Hepatocyte (in vitro differentiated cells): ENCODE measurements at regions not wholly inside any gene's neighbourhood (a gene's known extent, or its start where the extent isn't known, plus 50 kb on each side); places are given as distances from the start of the nearest gene placed in this dataset.

Experiments used
- DNase-seq: peaks from one replicate; pipeline ENCODE4 v3.0.0-alpha.2; 2016; ENCODE audit warnings: low spot score
- H2AFZ ChIP-seq: fragments of 200-600 bp; sonication (generic); 2 replicates; pipeline ENCODE4 v1.6.0; 2016; ENCODE audit warnings: antibody characterized with exemption, mild to moderate bottlenecking
- H3K27ac ChIP-seq: fragments of 200-600 bp; sonication (generic); 2 replicates; pipeline ENCODE4 v1.5.1; 2016; ENCODE audit warnings: mild to moderate bottlenecking
- H3K27me3 ChIP-seq: fragments of 200-600 bp; sonication (generic); 2 replicates; pipeline ENCODE4 v1.6.1; 2016
- H3K36me3 ChIP-seq: fragments of 200-600 bp; sonication (generic); replicated peaks from 2 replicates; pipeline ENCODE4 v1.5.1; 2016; ENCODE audit warnings: low read depth; ENCODE audit not compliant: insufficient read depth
- H3K4me1 ChIP-seq: fragments of 200-600 bp; sonication (generic); 2 replicates; pipeline ENCODE4 v1.5.1; 2016; ENCODE audit warnings: mild to moderate bottlenecking, moderate library complexity; ENCODE audit not compliant: insufficient read depth
- H3K4me2 ChIP-seq: fragments of 200-600 bp; sonication (generic); 2 replicates; pipeline ENCODE4 v1.6.0; 2016
- H3K4me3 ChIP-seq: fragments of 200-600 bp; sonication (generic); 2 replicates; pipeline ENCODE4 v1.5.1; 2016; ENCODE audit warnings: mild to moderate bottlenecking
- H3K79me2 ChIP-seq: fragments of 200-600 bp; sonication (generic); 2 replicates; pipeline ENCODE4 v1.6.0; 2017; ENCODE audit warnings: mild to moderate bottlenecking
- H3K9me2 ChIP-seq: fragments of 200-600 bp; sonication (generic); replicated peaks from 2 replicates; pipeline ENCODE4 v1.6.0; 2017; ENCODE audit warnings: mild to moderate bottlenecking; ENCODE audit not compliant: insufficient read depth
- H3K9me3 ChIP-seq: fragments of 200-600 bp; sonication (generic); 2 replicates; pipeline ENCODE4 v1.5.1; 2016; ENCODE audit warnings: low read depth, mild to moderate bottlenecking
- H4K20me1 ChIP-seq: fragments of 200-600 bp; sonication (generic); 2 replicates; pipeline ENCODE4 v1.6.0; 2016; ENCODE audit warnings: mild to moderate bottlenecking; ENCODE audit not compliant: insufficient read depth, poor library complexity, severe bottlenecking
- CTCF ChIP-seq: fragments of 200-600 bp; sonication (generic); IDR thresholded peaks from 2 replicates; pipeline ENCODE4 v1.5.1; 2016; ENCODE audit warnings: antibody characterized with exemption, mild to moderate bottlenecking; ENCODE audit not compliant: poor library complexity
- EZH2 ChIP-seq: fragments of 200-600 bp; sonication (generic); IDR thresholded peaks from 2 replicates; pipeline ENCODE4 v1.6.1; 2016; ENCODE audit warnings: antibody characterized with exemption, mild to moderate bottlenecking, borderline replicate concordance
- EZH2phosphoT487 ChIP-seq: fragments of 200-600 bp; sonication (generic); IDR thresholded peaks from one replicate; pipeline ENCODE4 v1.6.1; 2018; ENCODE audit warnings: antibody characterized with exemption, mild to moderate bottlenecking, low read depth, moderate library complexity; ENCODE audit not compliant: unreplicated experiment, severe bottlenecking
- WGBS: methylation state at CpG from one replicate; pipeline ENCODE4 v1.1.6; 2016; ENCODE audit warnings: low lambda C conversion rate; ENCODE audit errors: missing lambda C conversion rate; 5-methylcytosine and 5-hydroxymethylcytosine counted together

DNA sequence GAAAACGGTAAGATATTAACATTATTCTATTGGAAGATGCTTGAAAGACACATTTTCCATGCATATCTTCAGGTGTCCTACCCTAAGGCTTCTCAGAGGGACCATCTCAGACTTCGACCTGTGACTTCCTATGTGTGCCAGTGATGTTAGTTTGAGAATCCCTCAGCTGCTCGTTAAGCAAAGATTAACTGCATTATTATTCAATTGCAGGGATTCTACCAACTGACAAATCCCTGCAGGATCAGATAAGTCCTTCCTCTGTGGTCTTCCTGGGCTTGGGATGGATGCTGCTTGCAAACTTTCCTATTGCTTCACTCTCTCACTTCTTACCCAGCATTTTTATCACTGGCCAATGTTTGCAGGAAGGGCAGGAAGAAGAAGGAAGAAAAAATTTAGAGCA, 83.0 kb upstream of the PPARGC1A start:
- Histone ChIP-seq H3K79me2 (no peaks in the 10 kb centered on the region), H3K4me3 (no peak overlapping the region), H3K27ac (no peak overlapping the region), H3K27me3 (no peaks in the 10 kb centered on the region), H4K20me1 (no peaks in the 10 kb centered on the region), H3K4me2 (no peak overlapping the region), H3K36me3 (no peaks in the 10 kb centered on the region), H3K9me2 (no peaks in the 10 kb centered on the region), H3K9me3 (no peaks in the 10 kb centered on the region), H2AFZ (no peak overlapping the region), H3K4me1 (no peaks in the 10 kb centered on the region)
- WGBS = 45% methylated on average over 3 of the region's 3 CpGs
- no peak for DNase-seq
- TF ChIP-seq EZH2 = no peak
- no peak for TF ChIP-seq CTCF
- TF ChIP-seq EZH2phosphoT487 = no peak

- WGBS = 79% methylated on average over 2 of the region's 2 CpGs
- H4K20me1 ChIP-seq = no peaks in the 10 kb centered on the region
- no peak overlapping the region for H2AFZ ChIP-seq
- H3K27me3 ChIP-seq = no peaks in the 10 kb centered on the region
- no peaks in the 10 kb centered on the region for H3K9me3 ChIP-seq
- H3K4me1 ChIP-seq = no peaks in the 10 kb centered on the region
- DNase-seq = no peak
- H3K79me2 ChIP-seq = no peaks in the 10 kb centered on the region
- TF ChIP-seq CTCF (no peak), EZH2phosphoT487 (no peak), EZH2 (no peak)
- H3K27ac ChIP-seq = no peak overlapping the region
- no peak overlapping the region for H3K4me2 ChIP-seq
- H3K4me3 ChIP-seq = no peak overlapping the region
- no peaks in the 10 kb centered on the region for H3K9me2 ChIP-seq
- H3K36me3 ChIP-seq = no peaks in the 10 kb centered on the region
Observed at GRCh38 chr4:23972187-23972586, 82.3 kb upstream of the PPARGC1A start.

DNA sequence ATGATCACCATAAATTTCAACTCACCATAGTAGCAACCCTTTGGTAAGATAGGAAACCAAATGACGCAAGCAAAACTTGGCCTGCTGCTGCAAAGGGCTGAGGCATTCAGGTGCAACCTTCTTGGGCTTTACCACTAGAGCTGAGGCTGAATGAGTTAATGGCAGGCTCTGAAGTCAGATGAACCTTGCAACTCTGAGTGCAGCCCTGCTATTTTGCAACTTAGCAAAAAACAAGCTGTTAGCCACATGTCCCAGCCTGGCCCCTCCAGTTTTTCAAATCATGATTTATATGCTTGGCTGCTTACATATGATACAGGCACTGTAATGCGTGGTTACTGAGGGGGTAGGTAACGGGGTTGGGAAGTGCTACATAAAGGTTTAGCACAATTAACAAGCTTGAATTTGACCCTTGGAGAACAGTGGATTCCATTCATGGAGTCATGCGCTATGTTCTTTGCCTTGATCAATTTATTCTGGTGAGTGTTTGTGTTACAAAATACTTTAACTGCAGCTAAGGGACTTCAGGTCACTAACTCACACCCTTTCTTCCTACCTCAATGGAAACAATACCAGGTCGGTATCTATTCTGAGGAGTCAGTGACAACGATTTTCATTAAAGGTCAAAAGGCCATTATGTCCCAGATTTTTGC, 80.5 kb upstream of the PPARGC1A start:
- no peak for DNase-seq
- no peak overlapping the region for H3K4me2 ChIP-seq

More for the DNA sequence above, 80.5 kb upstream of the PPARGC1A start:
- Histone ChIP-seq H3K27me3 (no peaks in the 10 kb centered on the region), H3K36me3 (no peaks in the 10 kb centered on the region), H3K9me3 (no peaks in the 10 kb centered on the region), H3K4me3 (no peak overlapping the region), H4K20me1 (no peaks in the 10 kb centered on the region), H3K79me2 (no peaks in the 10 kb centered on the region), H3K4me1 (peaks cover 4% of the 10 kb centered on the region), H3K9me2 (no peaks in the 10 kb centered on the region), H2AFZ (no peak overlapping the region), H3K27ac (no peak overlapping the region)
- 82% methylated on average over 6 of the region's 6 CpGs for WGBS
- TF ChIP-seq CTCF (no peak), EZH2phosphoT487 (no peak), EZH2 (no peak)
